ENCODE measurements at regions not wholly inside any gene's neighbourhood (a gene's known extent, or its start where the extent isn't known, plus 50 kb on each side); places are given as distances from the start of the nearest gene placed in this dataset.
A peak's percentile ranks its signal among the peaks of the same experiment; 100 is the strongest.
"Not testable (repeated sequence)": the region's sequence is repeated elsewhere in the genome, so short reads cannot be mapped to it uniquely, and the experiment has no call there.

GRCh38 chr10:119996944-119997343, 104.4 kb downstream of the SEC23IP start:
- DNase-seq (ENCODE audit: low read depth, low spot score), result no peak

- peak; percentile 27 for DNase-seq (ENCODE audit: low read depth, low spot score)
These were observed 104.9 kb downstream of the SEC23IP start for GRCh38 chr10:119997429-119997828.

- DNase-seq (ENCODE audit: low read depth, low spot score), result no peak
These were observed 110.3 kb downstream of the SEC23IP start for GRCh38 chr10:120002785-120003184.

GRCh38 chr10:120005207-120006201, 113.0 kb downstream of the SEC23IP start:
- peak; percentile 16 for DNase-seq (ENCODE audit: low read depth, low spot score)

- no peak for DNase-seq (ENCODE audit: low read depth, low spot score)
These were observed 114.7 kb downstream of the SEC23IP start for GRCh38 chr10:120007261-120007660.

GRCh38 chr10:120011359-120012130, 119.0 kb downstream of the SEC23IP start:
- peak; percentile 64 for DNase-seq (ENCODE audit: low read depth, low spot score)

- DNase-seq (ENCODE audit: low read depth, low spot score), result peak; percentile 5
These were observed 119.5 kb downstream of the SEC23IP start for GRCh38 chr10:120012131-120012400.

- DNase-seq (ENCODE audit: low read depth, low spot score), result peak; percentile 74
These were observed 120.0 kb downstream of the SEC23IP start for GRCh38 chr10:120012566-120012965.

GRCh38 chr10:120014031-120014430, 121.5 kb downstream of the SEC23IP start:
- no peak for DNase-seq (ENCODE audit: low read depth, low spot score)

GRCh38 chr10:120015064-120015463, 122.5 kb downstream of the SEC23IP start:
- DNase-seq (ENCODE audit: low read depth, low spot score), result no peak

- no peak for DNase-seq (ENCODE audit: low read depth, low spot score)
These were observed 124.4 kb downstream of the SEC23IP start for GRCh38 chr10:120016906-120017305.

GRCh38 chr10:120017733-120018417, 125.3 kb downstream of the SEC23IP start:
- no peak for DNase-seq (ENCODE audit: low read depth, low spot score)

- no peak for DNase-seq (ENCODE audit: low read depth, low spot score)
These were observed 126.2 kb downstream of the SEC23IP start for GRCh38 chr10:120018695-120019094.

GRCh38 chr10:120019568-120019967, 127.0 kb downstream of the SEC23IP start:
- no peak for DNase-seq (ENCODE audit: low read depth, low spot score)

GRCh38 chr10:120022357-120022756, 129.8 kb downstream of the SEC23IP start:
- no peak for DNase-seq (ENCODE audit: low read depth, low spot score)

- DNase-seq (ENCODE audit: low read depth, low spot score), result no peak
These were observed 141.7 kb downstream of the SEC23IP start for GRCh38 chr10:120034236-120034635.

GRCh38 chr10:120039046-120039445, 146.5 kb downstream of the SEC23IP start:
- no peak for DNase-seq (ENCODE audit: low read depth, low spot score)

- no peak for DNase-seq (ENCODE audit: low read depth, low spot score)
These were observed 147.3 kb downstream of the SEC23IP start for GRCh38 chr10:120039826-120040225.

- DNase-seq (ENCODE audit: low read depth, low spot score), result peak; percentile 58
These were observed 149.5 kb downstream of the SEC23IP start for GRCh38 chr10:120041807-120042559.

GRCh38 chr10:120042705-120043104, 150.2 kb downstream of the SEC23IP start:
- DNase-seq (ENCODE audit: low read depth, low spot score), result no peak

GRCh38 chr10:120047373-120047772, 154.8 kb downstream of the SEC23IP start:
- DNase-seq (ENCODE audit: low read depth, low spot score), result not testable (repeated sequence)

Data from ELF-1 (cell line).